ENCODE measurements at regions not wholly inside any gene's neighbourhood (a gene's known extent, or its start where the extent isn't known, plus 50 kb on each side); places are given as distances from the start of the nearest gene placed in this dataset.

- no peak for TF ChIP-seq REST (IDR thresholded peaks at IDR 0.05; ENCODE audit: insufficient replicate concordance, low read depth)
- no peak for TF ChIP-seq CTCF (IDR thresholded peaks at IDR 0.05; ENCODE audit: insufficient read depth, low read length)
- TF ChIP-seq POLR2AphosphoS5 (IDR thresholded peaks at IDR 0.05; ENCODE audit: low read depth): no peak
Measured at GRCh38 chr5:25716680-25717079, 1071.9 kb upstream of the CDH10 start.

All from HL-60 (cell line).